NCI-H146 (cell line): ENCODE measurements at regions not wholly inside any gene's neighbourhood (a gene's known extent, or its start where the extent isn't known, plus 50 kb on each side); places are given as distances from the start of the nearest gene placed in this dataset.
A peak's percentile ranks its signal among the peaks of the same experiment; 100 is the strongest.
"Not testable (repeated sequence)": the region's sequence is repeated elsewhere in the genome, so short reads cannot be mapped to it uniquely, and the experiment has no call there.

Source experiments
- DNase-seq: peaks from one replicate; lab custom pipeline; 2025; lab: John Stamatoyannopoulos, UW

- DNase-seq: no peak
Observed at GRCh38 chr10:35854661-35855060, 212.6 kb upstream of the FZD8 start.

- DNase-seq: no peak
Observed at GRCh38 chr10:35852721-35853120, 210.6 kb upstream of the FZD8 start.

DNA sequence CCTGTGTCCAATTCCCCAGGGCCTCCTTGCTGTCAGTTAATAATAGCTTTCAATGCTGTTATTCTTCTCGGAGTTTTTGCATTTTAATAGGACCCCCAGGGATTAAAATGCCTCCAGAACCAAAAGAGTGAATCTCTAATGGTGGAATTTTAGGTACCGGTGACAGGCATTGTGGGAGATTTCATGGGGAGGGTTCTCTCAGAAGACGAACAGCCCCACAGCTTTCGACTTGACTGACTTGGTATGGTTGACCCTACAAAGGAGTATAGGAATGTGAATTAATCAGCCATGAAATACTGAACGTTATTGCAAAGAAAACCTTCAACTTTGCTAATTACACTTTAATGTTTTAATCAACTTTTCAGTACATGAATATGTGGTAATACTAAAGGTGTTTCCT is 206.3 kb upstream of the FZD8 start:
- no peak for DNase-seq

- no peak for DNase-seq
Observed at GRCh38 chr10:35844686-35845085, 202.6 kb upstream of the FZD8 start.

GRCh38 chr10:35843524-35844181 is 201.6 kb upstream of the FZD8 start:
- DNase-seq: no peak

GRCh38 chr10:35838054-35838453 is 196.0 kb upstream of the FZD8 start:
- DNase-seq: no peak

GRCh38 chr10:35835545-35835944 is 193.4 kb upstream of the FZD8 start:
- DNase-seq: no peak

DNA sequence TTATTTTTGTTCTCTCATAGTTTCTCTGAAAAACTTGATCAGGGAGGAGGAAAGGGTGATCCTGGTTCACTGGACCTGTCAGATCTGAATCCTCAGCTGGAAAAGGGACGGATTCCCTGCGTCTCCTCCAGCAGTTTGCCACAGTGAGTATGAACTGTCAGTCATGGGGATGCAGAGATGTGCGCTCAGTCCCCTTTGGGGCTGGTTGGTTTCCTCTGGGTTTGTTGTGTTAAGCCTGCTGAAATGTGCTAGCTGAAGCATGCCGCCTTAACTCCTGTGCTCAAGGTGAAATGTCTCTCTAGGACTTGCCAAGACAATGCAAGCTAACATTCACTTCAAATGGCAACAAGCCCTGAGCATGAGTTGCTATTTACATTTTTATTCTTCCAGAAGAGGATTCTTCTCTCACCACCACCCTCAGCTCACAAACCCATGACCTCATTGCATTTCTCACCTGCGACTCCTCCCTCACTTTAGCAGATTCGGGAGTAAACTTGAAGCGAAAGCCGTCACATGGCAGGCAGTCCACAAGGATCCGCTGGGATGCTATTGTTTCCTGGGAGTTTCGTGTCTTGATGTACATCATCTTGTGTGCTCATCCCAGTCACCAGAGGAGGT is 192.9 kb upstream of the FZD8 start:
- DNase-seq: no peak

- no peak for DNase-seq
Observed at GRCh38 chr10:35827783-35828182, 185.7 kb upstream of the FZD8 start.

GRCh38 chr10:35824704-35825103 is 182.6 kb upstream of the FZD8 start:
- no peak for DNase-seq

- peak; percentile 11 for DNase-seq
Observed at GRCh38 chr10:35822316-35822715, 180.2 kb upstream of the FZD8 start.

- DNase-seq: no peak
Observed at GRCh38 chr10:35821339-35821911, 179.3 kb upstream of the FZD8 start.

DNA sequence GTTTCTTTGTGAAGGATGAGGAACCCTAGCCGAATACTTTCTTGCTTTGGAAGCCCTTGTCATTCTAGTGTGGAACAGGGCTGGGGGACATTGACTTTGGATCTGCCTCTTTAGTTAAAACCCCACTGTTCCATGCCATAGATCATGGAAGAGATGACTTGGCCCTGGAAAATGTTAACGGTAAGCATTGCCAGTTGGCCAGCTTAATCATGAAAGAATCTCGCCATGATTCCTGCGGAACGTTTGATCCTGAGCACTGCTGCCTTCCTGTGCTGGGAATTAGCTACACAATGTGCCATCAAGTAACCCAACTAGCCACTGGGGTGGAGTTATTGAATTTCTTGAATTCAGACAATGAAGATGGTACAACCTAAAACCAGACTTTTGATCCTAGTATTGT is 177.6 kb upstream of the FZD8 start:
- no peak for DNase-seq

- no peak for DNase-seq
Observed at GRCh38 chr10:35819011-35819410, 176.9 kb upstream of the FZD8 start.

DNA sequence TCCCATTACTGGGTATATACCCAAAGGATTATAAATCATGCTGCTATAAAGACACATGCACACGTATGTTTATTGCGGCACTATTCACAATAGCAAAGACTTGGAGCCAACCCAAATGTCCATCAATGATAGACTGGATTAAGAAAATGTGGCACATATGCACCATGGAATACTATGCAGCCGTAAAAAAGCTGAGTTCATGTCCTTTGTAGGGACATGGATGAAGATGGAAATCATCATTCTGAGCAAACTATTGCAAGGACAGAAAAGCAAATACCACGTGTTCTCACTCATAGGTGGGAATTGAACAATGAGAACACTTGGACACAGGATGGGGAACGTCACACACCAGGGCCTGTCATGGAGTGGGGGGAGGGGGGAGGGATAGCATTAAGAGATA is 175.0 kb upstream of the FZD8 start:
- DNase-seq: not testable (repeated sequence)

- DNase-seq: no peak
Observed at GRCh38 chr10:35813219-35813618, 171.1 kb upstream of the FZD8 start.

GRCh38 chr10:35808344-35808743 is 166.2 kb upstream of the FZD8 start:
- no peak for DNase-seq

DNA sequence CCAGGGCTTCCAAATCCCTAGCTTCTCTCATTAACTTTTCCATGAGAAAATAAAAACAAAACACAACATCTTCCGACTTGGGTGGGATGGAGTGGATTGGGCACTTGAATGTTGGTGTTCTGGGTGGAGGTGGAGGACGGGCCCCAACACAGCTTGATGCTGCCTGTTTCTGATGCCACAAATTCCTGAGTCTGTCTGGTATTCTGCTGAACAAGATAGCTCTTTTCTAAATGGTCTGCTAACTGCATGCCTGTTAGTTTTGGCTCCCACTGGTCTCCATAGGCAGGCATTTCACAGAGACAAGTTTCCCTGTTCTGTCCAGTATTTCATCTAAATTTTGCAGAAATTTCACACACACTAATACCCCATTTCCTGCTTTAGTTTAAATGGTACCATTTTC is 160.9 kb upstream of the FZD8 start:
- no peak for DNase-seq

- DNase-seq: no peak
Observed at GRCh38 chr10:35797187-35797586, 155.1 kb upstream of the FZD8 start.

DNA sequence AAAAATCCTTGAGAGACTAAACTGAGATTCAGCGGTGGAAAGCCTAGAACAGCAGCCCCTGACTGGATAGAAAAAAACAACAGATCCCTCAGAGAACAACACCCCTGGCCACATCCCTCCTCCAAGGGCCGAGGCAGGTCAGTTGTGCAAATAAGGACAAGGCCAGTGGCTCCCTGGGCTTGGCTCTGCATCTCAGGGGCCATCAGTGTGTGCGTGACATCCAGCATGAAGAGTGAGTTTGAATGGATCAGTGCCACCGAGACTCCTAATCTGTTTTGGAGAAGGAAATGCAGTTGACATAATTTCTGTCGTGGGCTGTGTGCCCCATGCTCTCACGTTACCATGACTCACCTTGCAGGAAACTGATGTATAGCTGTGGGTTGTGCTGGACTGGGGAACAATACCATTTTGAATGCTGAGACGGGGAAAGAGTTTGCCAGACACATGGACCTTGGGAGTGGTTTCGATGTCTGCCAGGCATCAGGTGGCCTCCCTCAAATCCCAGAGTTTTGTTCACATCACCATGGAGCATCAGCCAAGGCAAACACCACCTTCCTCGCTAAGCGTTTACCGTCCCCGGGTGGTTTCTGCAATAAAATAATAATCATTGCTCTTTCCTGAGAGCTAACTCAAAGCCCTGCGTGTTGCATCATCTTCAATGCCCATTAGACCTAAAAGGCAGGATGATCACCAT is 153.2 kb upstream of the FZD8 start:
- DNase-seq: peak; percentile 49

- peak; percentile 42 for DNase-seq
Observed at GRCh38 chr10:35794703-35795102, 152.6 kb upstream of the FZD8 start.

- no peak for DNase-seq
Observed at GRCh38 chr10:35792291-35792690, 150.2 kb upstream of the FZD8 start.

DNA sequence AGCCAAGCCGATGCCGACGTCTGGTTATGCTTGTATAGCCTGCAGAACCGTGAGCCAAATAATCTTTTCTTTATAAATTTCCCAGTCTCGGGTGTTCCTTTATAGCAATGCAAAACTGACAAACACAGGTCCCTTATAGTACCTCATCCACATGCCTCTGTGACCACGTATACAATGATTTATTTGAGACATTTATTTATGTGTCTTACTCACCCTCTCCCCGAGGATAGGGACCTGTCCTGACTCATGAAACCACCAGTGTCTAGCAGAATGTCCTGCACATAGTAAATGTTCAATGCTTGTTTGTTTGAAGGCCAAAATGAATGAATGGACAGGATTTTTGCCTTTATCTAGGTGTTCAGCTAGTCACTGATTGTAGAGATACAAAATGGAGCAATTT is 147.9 kb upstream of the FZD8 start:
- no peak for DNase-seq
